ENCODE measurements at regions not wholly inside any gene's neighbourhood (a gene's known extent, or its start where the extent isn't known, plus 50 kb on each side); places are given as distances from the start of the nearest gene placed in this dataset.

DNA sequence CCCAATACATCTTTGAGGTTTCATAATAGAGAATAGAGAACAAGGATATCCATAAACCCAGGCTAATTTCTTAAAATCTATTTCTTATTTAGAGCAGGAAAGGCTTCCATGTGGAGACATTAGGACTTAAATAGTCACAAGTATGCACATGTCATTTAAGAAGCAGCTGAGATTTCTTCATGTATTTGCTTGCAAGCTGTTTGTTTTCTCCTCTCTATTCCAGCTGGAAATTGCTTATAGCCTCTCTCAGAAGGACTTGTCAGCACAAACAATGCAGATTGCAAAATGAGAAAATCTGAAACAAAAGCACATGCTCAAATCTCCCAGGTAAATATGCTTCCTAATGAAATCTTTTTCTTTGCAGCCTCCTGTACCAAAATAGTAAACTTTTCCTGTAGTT, 1473.1 kb downstream of the CDH8 start:
- Mint-ChIP-seq H3K4me1 (ENCODE audit: unreplicated experiment) (no peaks in the 10 kb centered on the region), H3K36me3 (ENCODE audit: unreplicated experiment) (no peaks in the 10 kb centered on the region), H3K27me3 (ENCODE audit: unreplicated experiment) (no peaks in the 10 kb centered on the region), H3K9me3 (ENCODE audit: unreplicated experiment) (peaks cover 7% of the 10 kb centered on the region), H3K27ac (ENCODE audit: unreplicated experiment) (no peak overlapping the region), H3K4me3 (ENCODE audit: unreplicated experiment) (no peak overlapping the region)
- DNase-seq (ENCODE audit: extremely low spot score, unreplicated experiment) = no peak
- TF ChIP-seq, protein P1, sequence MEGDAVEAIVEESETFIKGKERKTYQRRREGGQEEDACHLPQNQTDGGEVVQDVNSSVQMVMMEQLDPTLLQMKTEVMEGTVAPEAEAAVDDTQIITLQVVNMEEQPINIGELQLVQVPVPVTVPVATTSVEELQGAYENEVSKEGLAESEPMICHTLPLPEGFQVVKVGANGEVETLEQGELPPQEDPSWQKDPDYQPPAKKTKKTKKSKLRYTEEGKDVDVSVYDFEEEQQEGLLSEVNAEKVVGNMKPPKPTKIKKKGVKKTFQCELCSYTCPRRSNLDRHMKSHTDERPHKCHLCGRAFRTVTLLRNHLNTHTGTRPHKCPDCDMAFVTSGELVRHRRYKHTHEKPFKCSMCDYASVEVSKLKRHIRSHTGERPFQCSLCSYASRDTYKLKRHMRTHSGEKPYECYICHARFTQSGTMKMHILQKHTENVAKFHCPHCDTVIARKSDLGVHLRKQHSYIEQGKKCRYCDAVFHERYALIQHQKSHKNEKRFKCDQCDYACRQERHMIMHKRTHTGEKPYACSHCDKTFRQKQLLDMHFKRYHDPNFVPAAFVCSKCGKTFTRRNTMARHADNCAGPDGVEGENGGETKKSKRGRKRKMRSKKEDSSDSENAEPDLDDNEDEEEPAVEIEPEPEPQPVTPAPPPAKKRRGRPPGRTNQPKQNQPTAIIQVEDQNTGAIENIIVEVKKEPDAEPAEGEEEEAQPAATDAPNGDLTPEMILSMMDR (IDR thresholded peaks at IDR 0.05) = no peak

DNA sequence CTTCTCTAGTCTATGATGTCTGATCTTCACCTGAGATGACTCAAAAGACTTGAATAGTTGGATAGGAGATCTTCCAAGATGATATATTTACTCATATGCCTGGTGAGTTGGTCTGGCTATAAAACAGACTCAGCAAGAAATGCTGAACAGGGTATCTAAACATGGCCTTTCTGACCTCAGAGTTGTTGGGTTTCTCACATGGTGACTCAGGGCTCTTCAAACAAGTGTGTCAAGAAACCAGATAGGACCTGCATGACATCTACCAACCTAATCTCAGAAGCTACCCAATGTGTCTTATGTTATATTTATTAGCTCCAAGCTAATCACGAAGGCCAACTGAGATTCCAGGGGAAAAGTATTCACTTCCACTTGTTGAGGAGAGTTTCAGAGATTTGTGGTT, 1477.3 kb downstream of the CDH8 start:
- Mint-ChIP-seq H3K9me3 (ENCODE audit: unreplicated experiment) (no peaks in the 10 kb centered on the region), H3K27me3 (ENCODE audit: unreplicated experiment) (no peaks in the 10 kb centered on the region), H3K4me3 (ENCODE audit: unreplicated experiment) (no peak overlapping the region), H3K4me1 (ENCODE audit: unreplicated experiment) (no peaks in the 10 kb centered on the region), H3K27ac (ENCODE audit: unreplicated experiment) (no peak overlapping the region), H3K36me3 (ENCODE audit: unreplicated experiment) (no peaks in the 10 kb centered on the region)
- TF ChIP-seq, protein P1 (IDR thresholded peaks at IDR 0.05) = no peak
- no peak for DNase-seq (ENCODE audit: extremely low spot score, unreplicated experiment)

DNA sequence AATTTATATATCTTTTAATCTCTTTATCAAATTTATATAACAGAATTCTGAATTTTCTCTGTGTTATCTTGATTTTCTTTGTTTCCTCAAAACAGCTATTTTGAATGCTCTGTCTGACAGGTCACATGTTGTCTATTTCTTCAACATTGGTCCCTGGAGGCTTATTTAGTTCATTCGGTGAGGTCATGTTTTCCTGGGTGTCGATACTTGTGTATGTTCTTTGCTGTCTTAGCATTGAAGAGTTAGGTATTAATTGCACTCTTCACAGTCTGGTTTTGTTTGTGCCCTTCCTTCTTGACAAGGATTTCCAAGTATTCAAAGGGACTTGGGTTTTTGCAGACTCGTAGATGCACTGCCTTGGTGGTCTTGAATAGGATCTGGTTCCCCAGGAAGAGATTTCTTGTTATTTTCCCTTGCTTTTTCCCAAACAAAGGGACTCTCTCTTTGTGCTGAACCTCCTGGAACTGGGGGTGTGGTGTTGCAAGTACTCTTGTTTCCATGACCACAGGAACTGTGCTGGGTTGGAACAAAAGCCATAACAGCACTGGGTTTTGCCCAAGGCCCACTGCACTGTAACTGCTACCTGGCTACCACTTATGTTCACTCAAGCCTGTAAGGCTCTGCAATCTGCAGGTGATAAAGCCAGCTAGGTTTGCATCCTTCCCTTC, 1483.0 kb downstream of the CDH8 start:
- no peak overlapping the region for H3K27ac Mint-ChIP-seq (ENCODE audit: unreplicated experiment)
- DNase-seq (ENCODE audit: extremely low spot score, unreplicated experiment) = no peak
- H3K4me3 Mint-ChIP-seq (ENCODE audit: unreplicated experiment) = no peak overlapping the region
- TF ChIP-seq, protein P1 (IDR thresholded peaks at IDR 0.05) = no peak
- no peaks in the 10 kb centered on the region for H3K4me1 Mint-ChIP-seq (ENCODE audit: unreplicated experiment)
- no peaks in the 10 kb centered on the region for H3K27me3 Mint-ChIP-seq (ENCODE audit: unreplicated experiment)
- H3K36me3 Mint-ChIP-seq (ENCODE audit: unreplicated experiment) = no peaks in the 10 kb centered on the region
- H3K9me3 Mint-ChIP-seq (ENCODE audit: unreplicated experiment) = no peaks in the 10 kb centered on the region

DNA sequence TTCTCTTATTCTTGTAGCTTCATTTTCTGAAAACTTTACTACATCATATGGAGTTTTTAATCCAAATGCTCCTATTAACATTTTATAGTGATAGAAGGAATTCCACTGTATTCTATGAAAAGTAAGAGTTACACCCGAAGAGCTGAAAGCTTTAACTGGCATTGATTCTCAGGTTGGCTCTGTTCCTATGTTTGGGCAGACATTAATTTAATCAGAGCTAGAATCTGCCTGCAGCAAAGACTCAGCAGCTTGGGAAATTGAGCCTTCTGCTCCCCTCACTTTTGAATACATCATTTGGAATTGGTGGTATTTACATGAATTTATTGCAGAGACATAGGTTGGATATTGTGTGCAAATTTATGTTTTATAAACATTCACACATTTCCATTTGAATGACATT, 1494.7 kb downstream of the CDH8 start:
- TF ChIP-seq, protein P1 (IDR thresholded peaks at IDR 0.05) = no peak
- DNase-seq (ENCODE audit: extremely low spot score, unreplicated experiment) = no peak
- Mint-ChIP-seq H3K9me3 (ENCODE audit: unreplicated experiment) (peaks cover 17% of the 10 kb centered on the region), H3K4me1 (ENCODE audit: unreplicated experiment) (no peaks in the 10 kb centered on the region), H3K36me3 (ENCODE audit: unreplicated experiment) (no peaks in the 10 kb centered on the region), H3K27me3 (ENCODE audit: unreplicated experiment) (no peaks in the 10 kb centered on the region), H3K27ac (ENCODE audit: unreplicated experiment) (no peak overlapping the region), H3K4me3 (ENCODE audit: unreplicated experiment) (no peak overlapping the region)

DNA sequence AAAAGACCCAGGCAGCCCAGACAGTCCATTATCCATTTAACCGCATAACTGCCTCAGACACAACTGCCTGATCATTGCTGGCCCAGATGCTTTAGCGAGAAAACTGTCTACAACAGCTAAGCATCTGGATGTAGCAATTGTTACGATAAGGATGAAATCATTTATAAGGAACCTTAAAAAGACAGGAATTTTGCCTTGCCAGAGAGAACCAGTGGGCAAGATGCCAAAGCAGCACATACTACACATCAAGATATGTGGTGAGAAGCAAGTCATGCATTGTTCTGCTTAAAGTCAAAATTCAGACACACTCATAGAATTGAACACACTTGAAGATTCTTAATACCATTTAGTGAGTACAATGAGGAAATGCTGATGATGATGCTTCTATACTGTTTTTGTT, 1525.3 kb downstream of the CDH8 start:
- Mint-ChIP-seq H3K36me3 (ENCODE audit: unreplicated experiment) (no peaks in the 10 kb centered on the region), H3K27ac (ENCODE audit: unreplicated experiment) (no peak overlapping the region), H3K4me3 (ENCODE audit: unreplicated experiment) (no peak overlapping the region), H3K9me3 (ENCODE audit: unreplicated experiment) (peaks cover 8% of the 10 kb centered on the region), H3K27me3 (ENCODE audit: unreplicated experiment) (no peaks in the 10 kb centered on the region), H3K4me1 (ENCODE audit: unreplicated experiment) (no peaks in the 10 kb centered on the region)
- TF ChIP-seq, protein P1 (IDR thresholded peaks at IDR 0.05) = no peak
- no peak for DNase-seq (ENCODE audit: extremely low spot score, unreplicated experiment)
